CD4-positive, alpha-beta T cell treated with Interferon gamma for 1 hour (primary cell): ENCODE measurements at regions not wholly inside any gene's neighbourhood (a gene's known extent, or its start where the extent isn't known, plus 50 kb on each side); places are given as distances from the start of the nearest gene placed in this dataset.

Experiments used
- DNase-seq: peaks from one replicate; pipeline ENCODE4 v3.0.0-alpha.2; 2020

GRCh38 chr1:188367661-188368060 is 1538.9 kb downstream of the PLA2G4A start:
- no peak for DNase-seq

GRCh38 chr1:188371295-188371806 is 1542.6 kb downstream of the PLA2G4A start:
- no peak for DNase-seq

GRCh38 chr1:188372821-188373220 is 1544.1 kb downstream of the PLA2G4A start:
- no peak for DNase-seq

- DNase-seq, result no peak
Observed at GRCh38 chr1:188382851-188383250, 1554.1 kb downstream of the PLA2G4A start.

- no peak for DNase-seq
Observed at GRCh38 chr1:188386161-188386560, 1557.4 kb downstream of the PLA2G4A start.

GRCh38 chr1:188386666-188387065 is 1557.9 kb downstream of the PLA2G4A start:
- no peak for DNase-seq

- no peak for DNase-seq
Observed at GRCh38 chr1:188394677-188395076, 1565.9 kb downstream of the PLA2G4A start.

GRCh38 chr1:188397521-188397920 is 1568.8 kb downstream of the PLA2G4A start:
- no peak for DNase-seq

- DNase-seq, result no peak
Observed at GRCh38 chr1:188402986-188403385, 1574.2 kb downstream of the PLA2G4A start.

GRCh38 chr1:188406636-188407035 is 1577.9 kb downstream of the PLA2G4A start:
- DNase-seq, result no peak

GRCh38 chr1:188420177-188420576 is 1591.4 kb downstream of the PLA2G4A start:
- DNase-seq, result no peak

- DNase-seq, result no peak
Observed at GRCh38 chr1:188423073-188423472, 1594.3 kb downstream of the PLA2G4A start.

GRCh38 chr1:188424176-188424575 is 1595.4 kb downstream of the PLA2G4A start:
- DNase-seq, result no peak

- no peak for DNase-seq
Observed at GRCh38 chr1:188425687-188426086, 1596.9 kb downstream of the PLA2G4A start.

GRCh38 chr1:188426561-188426960 is 1597.8 kb downstream of the PLA2G4A start:
- DNase-seq, result no peak

- DNase-seq, result no peak
Observed at GRCh38 chr1:188427642-188428041, 1598.9 kb downstream of the PLA2G4A start.

- no peak for DNase-seq
Observed at GRCh38 chr1:188429386-188429785, 1600.6 kb downstream of the PLA2G4A start.

- DNase-seq, result no peak
Observed at GRCh38 chr1:188432427-188432826, 1603.7 kb downstream of the PLA2G4A start.

GRCh38 chr1:188433425-188433824 is 1604.7 kb downstream of the PLA2G4A start:
- no peak for DNase-seq

GRCh38 chr1:188444526-188444925 is 1615.8 kb downstream of the PLA2G4A start:
- no peak for DNase-seq

- DNase-seq, result no peak
Observed at GRCh38 chr1:188462837-188463236, 1634.1 kb downstream of the PLA2G4A start.

GRCh38 chr1:188463919-188464318 is 1635.2 kb downstream of the PLA2G4A start:
- no peak for DNase-seq

- DNase-seq, result no peak
Observed at GRCh38 chr1:188466539-188466938, 1637.8 kb downstream of the PLA2G4A start.

- no peak for DNase-seq
Observed at GRCh38 chr1:188476606-188477005, 1647.9 kb downstream of the PLA2G4A start.

GRCh38 chr1:188489336-188490112 is 1660.8 kb downstream of the PLA2G4A start:
- no peak for DNase-seq
